Right lobe of liver (tissue), 6 donors: ENCODE measurements at regions not wholly inside any gene's neighbourhood (a gene's known extent, or its start where the extent isn't known, plus 50 kb on each side); places are given as distances from the start of the nearest gene placed in this dataset.

Source experiments
- ATAC-seq, 4 donors: fragments of 200-7000 bp; cut with Tn5 transposase; one replicate each; pipeline ENCODE4 v1.9.1; 2020; ENCODE audit warnings: mild to moderate bottlenecking in 4 of 4, moderate library complexity in 4 of 4
- DNase-seq, 3 donors: peaks; one replicate each; pipeline ENCODE4 v3.0.0-alpha.2; 2020
- H3K27ac ChIP-seq, 3 donors: fragments of 200-600 bp; one replicate each; pipeline ENCODE4 v1.8.0; 2022
- H3K27me3 ChIP-seq, 2 donors: fragments of 200-600 bp; one replicate each; pipeline ENCODE4 v1.8.0; 2022
- H3K36me3 ChIP-seq, 4 donors: fragments of 200-600 bp; sonication (generic) in 1 of 4; one replicate each; pipeline versions ENCODE4 v1.5.1 to v1.8.0; 2017 to 2022; ENCODE audit warnings: control low read depth in 1 of 4
- H3K4me1 ChIP-seq, 4 donors: fragments of 200-600 bp; sonication (generic) in 1 of 4; one replicate each; pipeline versions ENCODE4 v1.5.1 to v1.8.0; 2017 to 2022; ENCODE audit warnings: control low read depth in 1 of 4
- H3K4me3 ChIP-seq, 3 donors: fragments of 200-600 bp; one replicate each; pipeline ENCODE4 v1.8.0; 2022
- H3K9me3 ChIP-seq, 4 donors: fragments of 200-600 bp; sonication (generic) in 1 of 4; one replicate each; pipeline versions ENCODE4 v1.5.1 to v1.8.0; 2017 to 2022; ENCODE audit warnings: control low read depth in 1 of 4
- POLR2A ChIP-seq: fragments of 450-650 bp; IDR thresholded peaks from one replicate; pipeline ENCODE4 v1.6.1; 2017; ENCODE audit warnings: antibody characterized with exemption, mild to moderate bottlenecking
- WGBS: methylation state at CpG from one replicate; pipeline ENCODE4 v1.1.6; 2018; ENCODE audit warnings: low coverage, low lambda C conversion rate; ENCODE audit not compliant: insufficient coverage; ENCODE audit errors: missing lambda C conversion rate; 5-methylcytosine and 5-hydroxymethylcytosine counted together
- intact Hi-C, 2 donors: fragments of 100-400 bp; cut with DNase I; formaldehyde crosslinking; loops; one replicate each; pipeline versions ENCODE4 v1.11.2 to v1.14.1; 2022
- TF ChIP-seq, protein P1 (sequence below), 4 donors: fragments of 200-600 bp in 3 of 4; fragments of 450-650 bp in 1 of 4; IDR thresholded peaks; one replicate each; pipeline versions ENCODE4 v1.5.1 to v1.8.0; 2016 to 2022; ENCODE audit warnings: antibody characterized with exemption in 4 of 4, mild to moderate bottlenecking in 2 of 4
- donor health status: DM: no; HTN: yes; CAD: no.
- donor health status: DM: no; HTN: no; CAD: no.
- donor health status: DM: no; HTN: no; CAD: no.
- donor health status: DM: no; HTN: yes; CAD: no.
- donor health status: DM: no; HTN: yes; CAD: no.

DNA sequence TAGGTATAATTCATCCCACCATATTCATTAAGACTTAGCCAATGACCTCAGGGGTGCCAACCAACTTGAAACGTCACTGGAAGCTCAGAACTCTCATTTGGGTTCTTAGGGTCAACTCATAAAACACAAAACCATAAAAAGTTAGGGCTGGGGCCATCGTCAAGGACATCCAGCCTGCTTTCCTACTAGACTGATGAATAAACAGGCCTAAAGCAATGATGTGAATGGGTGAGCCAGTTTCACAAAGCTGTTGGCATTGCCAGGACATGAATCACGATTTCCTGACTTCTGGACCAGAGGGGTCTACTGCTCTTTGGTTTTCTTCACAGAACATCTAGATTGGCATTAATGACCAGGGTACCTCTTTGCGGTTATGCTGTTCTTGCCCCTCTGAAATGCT, 64.7 kb downstream of the EOMES start:
- ATAC-seq (no peak), DNase-seq (no peak)
- TF ChIP-seq, protein P1, sequence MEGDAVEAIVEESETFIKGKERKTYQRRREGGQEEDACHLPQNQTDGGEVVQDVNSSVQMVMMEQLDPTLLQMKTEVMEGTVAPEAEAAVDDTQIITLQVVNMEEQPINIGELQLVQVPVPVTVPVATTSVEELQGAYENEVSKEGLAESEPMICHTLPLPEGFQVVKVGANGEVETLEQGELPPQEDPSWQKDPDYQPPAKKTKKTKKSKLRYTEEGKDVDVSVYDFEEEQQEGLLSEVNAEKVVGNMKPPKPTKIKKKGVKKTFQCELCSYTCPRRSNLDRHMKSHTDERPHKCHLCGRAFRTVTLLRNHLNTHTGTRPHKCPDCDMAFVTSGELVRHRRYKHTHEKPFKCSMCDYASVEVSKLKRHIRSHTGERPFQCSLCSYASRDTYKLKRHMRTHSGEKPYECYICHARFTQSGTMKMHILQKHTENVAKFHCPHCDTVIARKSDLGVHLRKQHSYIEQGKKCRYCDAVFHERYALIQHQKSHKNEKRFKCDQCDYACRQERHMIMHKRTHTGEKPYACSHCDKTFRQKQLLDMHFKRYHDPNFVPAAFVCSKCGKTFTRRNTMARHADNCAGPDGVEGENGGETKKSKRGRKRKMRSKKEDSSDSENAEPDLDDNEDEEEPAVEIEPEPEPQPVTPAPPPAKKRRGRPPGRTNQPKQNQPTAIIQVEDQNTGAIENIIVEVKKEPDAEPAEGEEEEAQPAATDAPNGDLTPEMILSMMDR (IDR thresholded peaks at IDR 0.05): no peak
- TF ChIP-seq POLR2A: no peak
- H3K4me3 ChIP-seq: no peak overlapping the region
- intact Hi-C loops: loop anchor here in 1 of 2 donors (10.0 kb wide), 1 partner anchor 153 kb away; no protein-coding TSS in a partner anchor
- no peaks in the 10 kb centered on the region for H3K27me3 ChIP-seq
- no peaks in the 10 kb centered on the region for H3K4me1 ChIP-seq
- H3K36me3 ChIP-seq: no peaks in the 10 kb centered on the region
- no peak overlapping the region for H3K27ac ChIP-seq
- 67% methylated on average over 4 of the region's 4 CpGs for WGBS
- no peaks in the 10 kb centered on the region for H3K9me3 ChIP-seq

DNA sequence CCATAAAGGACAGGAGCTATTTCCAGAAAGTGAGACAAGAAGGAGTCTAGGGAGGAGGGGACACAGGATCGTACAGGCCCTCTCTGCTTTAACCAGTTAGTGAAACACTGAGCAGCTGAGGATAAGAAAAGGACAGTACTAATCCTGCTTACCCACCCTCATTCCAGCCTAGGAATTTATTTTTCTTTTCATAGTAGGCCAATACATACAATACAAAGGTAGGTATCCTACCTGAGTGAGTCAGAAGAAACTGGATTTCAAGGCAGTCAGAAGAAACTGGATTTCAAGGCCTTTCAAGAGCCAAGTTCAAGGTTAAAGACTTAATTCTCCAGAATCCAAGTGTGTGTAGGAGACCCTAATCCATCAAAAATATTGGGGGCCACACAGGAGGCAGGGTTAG, 65.3 kb downstream of the EOMES start:
- Histone ChIP-seq H3K4me3 (no peak overlapping the region), H3K36me3 (no peaks in the 10 kb centered on the region), H3K27me3 (no peaks in the 10 kb centered on the region), H3K27ac (no peak overlapping the region), H3K9me3 (no peaks in the 10 kb centered on the region), H3K4me1 (no peaks in the 10 kb centered on the region)
- TF ChIP-seq, protein P1 (IDR thresholded peaks at IDR 0.05): no peak
- no peak for DNase-seq
- ATAC-seq: no peak
- intact Hi-C loops: loop anchor here in 1 of 2 donors (10.0 kb wide), 1 partner anchor 152 kb away; no protein-coding TSS in a partner anchor
- 75% methylated on average over 1 of the region's 1 CpG for WGBS

GRCh38 chr3:27655547-27655946, 66.6 kb downstream of the EOMES start:
- no peak overlapping the region for H3K27ac ChIP-seq
- no peaks in the 10 kb centered on the region for H3K9me3 ChIP-seq
- ATAC-seq (no peak), DNase-seq (no peak)
- no peak for TF ChIP-seq POLR2A
- TF ChIP-seq, protein P1 (IDR thresholded peaks at IDR 0.05): no peak
- no peaks in the 10 kb centered on the region for H3K36me3 ChIP-seq
- H3K27me3 ChIP-seq: no peaks in the 10 kb centered on the region
- H3K4me3 ChIP-seq: no peak overlapping the region
- WGBS: 69% methylated on average over 5 of the region's 5 CpGs
- H3K4me1 ChIP-seq: no peaks in the 10 kb centered on the region
- intact Hi-C loops: loop anchor here in 1 of 2 donors (10.0 kb wide), 1 partner anchor 151 kb away; no protein-coding TSS in a partner anchor

DNA sequence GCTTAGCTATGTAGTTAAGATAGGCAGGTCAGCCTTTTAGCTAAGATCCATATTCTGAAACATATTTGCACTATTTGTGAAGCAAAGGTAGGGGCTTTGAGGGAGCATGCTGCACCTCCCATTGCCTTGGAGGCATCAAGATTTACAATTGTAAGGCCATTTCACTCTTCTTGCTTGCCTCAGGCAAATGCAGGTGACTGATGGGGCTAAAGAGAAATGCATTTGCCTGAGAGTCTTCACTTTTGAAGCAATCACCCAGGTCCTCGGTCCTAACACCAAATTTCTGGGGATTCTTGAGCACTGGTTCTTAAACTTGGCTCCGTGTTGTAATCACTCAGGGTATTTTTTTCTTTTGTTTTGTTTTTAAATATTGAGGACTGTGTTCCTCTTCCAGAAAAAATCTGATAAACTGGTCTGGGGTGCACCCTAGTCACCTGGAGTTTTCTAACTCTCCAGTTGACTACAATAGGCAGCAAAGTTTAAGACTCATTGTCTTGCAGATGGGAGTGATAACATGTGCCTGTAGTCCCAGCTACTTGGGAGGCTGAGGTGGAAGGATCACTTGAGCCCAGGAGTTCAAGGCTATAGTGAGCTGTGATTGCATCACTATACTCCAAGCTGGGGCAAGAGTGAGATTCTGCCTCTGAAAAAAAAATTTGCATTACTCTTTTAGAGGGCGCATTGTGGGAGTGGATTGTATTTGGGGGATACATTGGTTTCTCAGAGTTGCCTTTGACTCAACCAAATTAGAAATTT, 68.1 kb downstream of the EOMES start:
- intact Hi-C loops: loop anchor here in 1 of 2 donors (10.0 kb wide), 1 partner anchor 149 kb away; no protein-coding TSS in a partner anchor
- no peak overlapping the region for H3K4me3 ChIP-seq
- no peaks in the 10 kb centered on the region for H3K4me1 ChIP-seq
- H3K27ac ChIP-seq: no peak overlapping the region
- DNase-seq (no peak), ATAC-seq (no peak)
- WGBS: 78% methylated on average over 3 of the region's 3 CpGs
- H3K9me3 ChIP-seq: no peaks in the 10 kb centered on the region
- no peak for TF ChIP-seq POLR2A
- TF ChIP-seq, protein P1 (IDR thresholded peaks at IDR 0.05): no peak
- H3K27me3 ChIP-seq: no peaks in the 10 kb centered on the region
- H3K36me3 ChIP-seq: no peaks in the 10 kb centered on the region
